OCI-LY3 (cell line): ENCODE measurements at regions not wholly inside any gene's neighbourhood (a gene's known extent, or its start where the extent isn't known, plus 50 kb on each side); places are given as distances from the start of the nearest gene placed in this dataset.

Source experiments
- H2AFZ ChIP-seq: fragments of 200-600, 300-600 bp; shearing (Covaris generic); 2 replicates; pipeline ENCODE4 v1.6.0; 2014; ENCODE audit warnings: antibody characterized with exemption, low read depth, low read length
- H3K27ac ChIP-seq: fragments of 200-600, 300-600 bp; sonication (generic); 2 replicates; pipeline ENCODE4 v1.5.1; 2014; ENCODE audit warnings: mild to moderate bottlenecking, low read length, moderate library complexity, mixed read lengths
- H3K27me3 ChIP-seq: fragments of 200-600, 300-600 bp; sonication (generic); 2 replicates; pipeline ENCODE4 v1.6.1; 2014; ENCODE audit warnings: low read depth, low read length, mixed read lengths
- H3K36me3 ChIP-seq: fragments of 200-600, 300-600 bp; sonication (generic); replicated peaks from 2 replicates; pipeline ENCODE3; 2014; ENCODE audit warnings: low read depth, low read length, mixed read lengths
- H3K4me1 ChIP-seq: fragments of 300-600, 200-600 bp; sonication (generic); 2 replicates; pipeline ENCODE4 v1.6.1; 2014; ENCODE audit warnings: low read length, mixed read lengths
- H3K4me2 ChIP-seq: fragments of 200-600, 300-600 bp; sonication (generic); 2 replicates; pipeline ENCODE4 v1.6.1; 2014; ENCODE audit warnings: low read length, mixed read lengths
- H3K4me3 ChIP-seq: fragments of 300-600, 200-600 bp; sonication (generic); 2 replicates; pipeline ENCODE4 v1.5.1; 2014; ENCODE audit warnings: antibody characterized with exemption, mild to moderate bottlenecking, low read length, moderate library complexity
- H3K79me2 ChIP-seq: fragments of 300-600, 200-600 bp; shearing (Covaris generic); 2 replicates; pipeline ENCODE4 v1.6.1; 2014; ENCODE audit warnings: mild to moderate bottlenecking, low read length, mixed read lengths
- H3K9ac ChIP-seq: fragments of 300-600, 200-600 bp; shearing (Covaris generic); 2 replicates; pipeline ENCODE4 v1.6.0; 2014; ENCODE audit warnings: mild to moderate bottlenecking, low read length, moderate library complexity
- H3K9me3 ChIP-seq: fragments of 200-600, 300-600 bp; shearing (Covaris generic); 2 replicates; pipeline ENCODE4 v1.6.1; 2014; ENCODE audit warnings: low read length, mixed read lengths; ENCODE audit not compliant: insufficient read depth
- H4K20me1 ChIP-seq: fragments of 200-600, 300-600 bp; sonication (generic); 2 replicates; pipeline ENCODE4 v1.6.1; 2016; ENCODE audit warnings: low read length, mixed read lengths; ENCODE audit not compliant: insufficient read depth
- EZH2phosphoT487 ChIP-seq: fragments of 200-600 bp; shearing (Covaris generic); IDR thresholded peaks from 2 replicates; pipeline ENCODE4 v1.6.1; 2018; ENCODE audit warnings: antibody characterized with exemption, mixed run types, low read depth
- TF ChIP-seq, protein P1 (sequence below): fragments of 200-600, 300-600 bp; sonication (generic); IDR thresholded peaks from 2 replicates; pipeline ENCODE4 v1.5.1; 2014; ENCODE audit warnings: antibody characterized with exemption, low read length, low read depth

DNA sequence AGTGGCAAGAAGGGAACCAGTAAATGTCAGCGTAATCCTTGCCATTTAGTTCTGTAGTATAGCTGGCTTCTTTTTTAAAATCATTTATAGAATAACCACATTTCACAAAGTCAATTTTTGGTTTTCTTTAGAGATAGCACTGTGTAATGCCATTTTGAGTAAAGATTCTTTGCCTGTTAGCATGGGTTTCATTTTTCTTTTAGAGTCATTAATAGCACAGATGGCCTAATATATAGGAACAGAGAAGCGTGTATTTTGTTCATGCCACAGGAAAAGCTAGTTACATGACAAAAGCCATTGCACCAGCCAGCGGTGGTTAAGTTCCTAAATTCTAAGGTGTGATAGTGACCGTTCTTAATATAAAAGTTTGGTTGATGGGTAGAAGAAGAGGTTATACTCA lies 1363.9 kb downstream of the MAT2B start:
- H4K20me1 ChIP-seq: no peaks in the 10 kb centered on the region
- H3K27me3 ChIP-seq: no peaks in the 10 kb centered on the region
- H3K4me1 ChIP-seq: no peaks in the 10 kb centered on the region
- H3K36me3 ChIP-seq: no peaks in the 10 kb centered on the region
- H3K9me3 ChIP-seq: no peaks in the 10 kb centered on the region
- no peaks in the 10 kb centered on the region for H3K79me2 ChIP-seq
- H3K4me3 ChIP-seq: no peak overlapping the region
- peak overlapping the region; percentile 19; the same call in 1 of the 2 replicates for H3K4me2 ChIP-seq
- H3K9ac ChIP-seq: no peak overlapping the region
- H3K27ac ChIP-seq: no peak overlapping the region
- TF ChIP-seq, protein P1, sequence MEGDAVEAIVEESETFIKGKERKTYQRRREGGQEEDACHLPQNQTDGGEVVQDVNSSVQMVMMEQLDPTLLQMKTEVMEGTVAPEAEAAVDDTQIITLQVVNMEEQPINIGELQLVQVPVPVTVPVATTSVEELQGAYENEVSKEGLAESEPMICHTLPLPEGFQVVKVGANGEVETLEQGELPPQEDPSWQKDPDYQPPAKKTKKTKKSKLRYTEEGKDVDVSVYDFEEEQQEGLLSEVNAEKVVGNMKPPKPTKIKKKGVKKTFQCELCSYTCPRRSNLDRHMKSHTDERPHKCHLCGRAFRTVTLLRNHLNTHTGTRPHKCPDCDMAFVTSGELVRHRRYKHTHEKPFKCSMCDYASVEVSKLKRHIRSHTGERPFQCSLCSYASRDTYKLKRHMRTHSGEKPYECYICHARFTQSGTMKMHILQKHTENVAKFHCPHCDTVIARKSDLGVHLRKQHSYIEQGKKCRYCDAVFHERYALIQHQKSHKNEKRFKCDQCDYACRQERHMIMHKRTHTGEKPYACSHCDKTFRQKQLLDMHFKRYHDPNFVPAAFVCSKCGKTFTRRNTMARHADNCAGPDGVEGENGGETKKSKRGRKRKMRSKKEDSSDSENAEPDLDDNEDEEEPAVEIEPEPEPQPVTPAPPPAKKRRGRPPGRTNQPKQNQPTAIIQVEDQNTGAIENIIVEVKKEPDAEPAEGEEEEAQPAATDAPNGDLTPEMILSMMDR: no peak
- TF ChIP-seq EZH2phosphoT487: no peak
- no peak overlapping the region for H2AFZ ChIP-seq

DNA sequence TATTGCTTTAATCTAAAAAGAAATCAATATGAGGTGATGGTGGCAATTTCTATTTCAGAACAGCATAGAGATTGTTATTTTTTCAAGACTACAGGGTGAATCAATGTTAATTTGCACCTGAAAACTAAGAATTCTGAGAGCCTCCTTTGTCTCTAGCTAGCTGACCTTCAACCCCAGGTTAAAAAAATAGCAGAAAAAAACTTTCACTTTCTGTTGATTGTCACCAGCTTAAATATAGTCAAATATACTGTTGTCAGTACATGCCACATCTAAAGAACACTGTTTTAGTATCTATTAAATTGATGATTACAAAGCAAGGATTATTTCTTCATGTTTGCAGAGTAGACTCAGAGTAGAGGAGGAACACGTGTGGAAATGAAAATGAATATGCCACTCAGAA lies 1371.4 kb downstream of the MAT2B start:
- Histone ChIP-seq H3K27ac (no peak overlapping the region), H3K9me3 (no peaks in the 10 kb centered on the region), H2AFZ (no peak overlapping the region), H3K4me3 (no peak overlapping the region), H3K4me1 (no peaks in the 10 kb centered on the region), H3K27me3 (no peaks in the 10 kb centered on the region), H3K9ac (no peak overlapping the region), H3K36me3 (no peaks in the 10 kb centered on the region), H3K79me2 (no peaks in the 10 kb centered on the region), H3K4me2 (no peak overlapping the region), H4K20me1 (no peaks in the 10 kb centered on the region)
- no peak for TF ChIP-seq EZH2phosphoT487
- TF ChIP-seq, protein P1: no peak

DNA sequence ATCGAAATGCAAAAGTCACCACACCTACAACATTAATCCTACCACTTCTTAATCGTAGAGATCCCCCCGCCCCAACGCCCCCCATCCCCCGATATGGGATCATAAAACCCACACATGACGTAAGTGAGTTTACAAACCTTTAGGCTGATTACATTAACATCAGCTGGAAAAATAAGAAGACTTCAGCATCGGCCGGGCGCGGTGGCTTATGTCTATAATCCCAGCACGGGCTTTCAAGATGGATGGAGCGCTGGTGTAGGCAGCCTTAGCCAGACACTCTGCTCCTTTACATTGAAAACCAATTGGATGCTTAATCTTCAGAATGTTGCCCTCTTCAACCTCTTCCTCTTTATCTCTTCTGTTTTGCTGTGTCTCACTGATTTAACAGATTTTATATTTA lies 1376.0 kb downstream of the MAT2B start:
- H4K20me1 ChIP-seq: no peaks in the 10 kb centered on the region
- no peaks in the 10 kb centered on the region for H3K4me1 ChIP-seq
- no peaks in the 10 kb centered on the region for H3K9me3 ChIP-seq
- H3K36me3 ChIP-seq: no peaks in the 10 kb centered on the region
- no peak overlapping the region for H3K9ac ChIP-seq
- H3K27ac ChIP-seq: no peak overlapping the region
- H3K79me2 ChIP-seq: no peaks in the 10 kb centered on the region
- no peak for TF ChIP-seq EZH2phosphoT487
- TF ChIP-seq, protein P1: no peak
- H3K4me3 ChIP-seq: no peak overlapping the region
- H3K27me3 ChIP-seq: no peaks in the 10 kb centered on the region
- H3K4me2 ChIP-seq: no peak overlapping the region
- H2AFZ ChIP-seq: no peak overlapping the region

DNA sequence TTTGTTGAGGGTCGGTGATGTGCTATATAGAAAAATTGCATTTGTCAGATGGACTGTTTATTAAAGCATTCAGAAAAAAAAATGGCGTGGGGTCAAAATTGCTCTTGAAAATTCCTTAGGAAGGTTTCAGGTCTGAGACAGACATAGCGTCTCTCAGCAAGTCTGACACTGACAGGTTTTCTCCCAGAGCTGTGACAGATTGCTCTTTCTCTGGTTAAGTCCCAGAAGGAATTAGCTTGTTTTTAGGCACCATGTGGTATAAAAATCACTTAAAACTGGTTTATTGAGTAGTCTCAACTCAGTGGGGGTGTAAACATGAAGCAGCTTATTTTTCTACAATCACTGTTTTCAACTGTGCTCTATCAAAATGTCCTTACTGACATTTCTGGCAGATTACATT lies 1379.8 kb downstream of the MAT2B start:
- TF ChIP-seq, protein P1: no peak
- no peak for TF ChIP-seq EZH2phosphoT487
- no peak overlapping the region for H3K9ac ChIP-seq
- no peaks in the 10 kb centered on the region for H4K20me1 ChIP-seq
- no peak overlapping the region for H2AFZ ChIP-seq
- no peaks in the 10 kb centered on the region for H3K4me1 ChIP-seq
- no peak overlapping the region for H3K27ac ChIP-seq
- H3K9me3 ChIP-seq: no peaks in the 10 kb centered on the region
- no peaks in the 10 kb centered on the region for H3K79me2 ChIP-seq
- H3K27me3 ChIP-seq: no peaks in the 10 kb centered on the region
- H3K4me2 ChIP-seq: no peak overlapping the region
- no peaks in the 10 kb centered on the region for H3K36me3 ChIP-seq
- no peak overlapping the region for H3K4me3 ChIP-seq
